HEK293T (cell line): ENCODE measurements at regions not wholly inside any gene's neighbourhood (a gene's known extent, or its start where the extent isn't known, plus 50 kb on each side); places are given as distances from the start of the nearest gene placed in this dataset.

Experiments
- CTCF ChIA-PET: fragments of 350-600 bp; formaldehyde crosslinking; extraction: SDS; loops from one replicate; lab custom pipeline; 2021; ENCODE audit warnings: antibody characterized with exemption, inconsistent platforms; lab: Yijun Ruan, JAX
- POLR2A ChIA-PET: fragments of 350-600 bp; formaldehyde crosslinking; extraction: SDS; loops from one replicate; lab custom pipeline; 2020; ENCODE audit warnings: antibody characterized with exemption, inconsistent platforms; lab: Yijun Ruan, JAX
- DNase-seq: peaks from one replicate; pipeline ENCODE4 v3.0.0; 2012; ENCODE audit warnings: mixed read lengths; ENCODE audit errors: extremely low spot score
- ARNT ChIP-seq: fragments of 450-650 bp; IDR thresholded peaks from 2 replicates; pipeline ENCODE4 v1.6.1; 2017; ENCODE audit warnings: mild to moderate bottlenecking
- BHLHE40 ChIP-seq: fragments of 450-650 bp; IDR thresholded peaks from 2 replicates; pipeline ENCODE4 v1.6.1; 2016; ENCODE audit warnings: mild to moderate bottlenecking, moderate library complexity, borderline replicate concordance
- CTBP1 ChIP-seq: fragments of 450-650 bp; IDR thresholded peaks from 2 replicates; pipeline ENCODE4 v1.6.1; 2016; ENCODE audit warnings: borderline replicate concordance
- ELF4 ChIP-seq: fragments of 450-650 bp; IDR thresholded peaks from 2 replicates; pipeline ENCODE4 v1.6.1; 2017; ENCODE audit warnings: antibody characterized with exemption
- FOXA1 ChIP-seq: fragments of 450-650 bp; IDR thresholded peaks from 2 replicates; pipeline ENCODE4 v1.6.1; 2016; ENCODE audit warnings: mild to moderate bottlenecking
- FOXK2 ChIP-seq: fragments of 450-650 bp; IDR thresholded peaks from 2 replicates; pipeline ENCODE4 v1.6.1; 2016; ENCODE audit warnings: mild to moderate bottlenecking
- FOXM1 ChIP-seq: fragments of 450-650 bp; IDR thresholded peaks from 2 replicates; pipeline ENCODE4 v1.6.1; 2017; ENCODE audit warnings: mild to moderate bottlenecking, borderline replicate concordance
- HDGF ChIP-seq: fragments of 450-650 bp; IDR thresholded peaks from 2 replicates; pipeline ENCODE4 v1.6.1; 2017; ENCODE audit warnings: antibody characterized with exemption, borderline replicate concordance
- L3MBTL2 ChIP-seq: fragments of 450-650 bp; conservative IDR thresholded peaks from 2 replicates; pipeline ENCODE4 v1.6.1; 2016; ENCODE audit warnings: mild to moderate bottlenecking
- LEF1 ChIP-seq: fragments of 450-650 bp; IDR thresholded peaks from 2 replicates; pipeline ENCODE4 v1.6.1; 2017; ENCODE audit warnings: mild to moderate bottlenecking, borderline replicate concordance
- NFRKB ChIP-seq: fragments of 450-650 bp; IDR thresholded peaks from 2 replicates; pipeline ENCODE4 v1.6.1; 2016; ENCODE audit warnings: mild to moderate bottlenecking, moderate library complexity
- SP1 ChIP-seq: fragments of 450-650 bp; IDR thresholded peaks from 2 replicates; pipeline ENCODE4 v1.6.1; 2017
- SUZ12 ChIP-seq: fragments of 450-650 bp; IDR thresholded peaks from 2 replicates; pipeline ENCODE4 v1.6.1; 2016; ENCODE audit warnings: mild to moderate bottlenecking
- TARDBP ChIP-seq: fragments of 450-650 bp; IDR thresholded peaks from 2 replicates; pipeline ENCODE4 v1.6.1; 2016
- ZNF384 ChIP-seq: fragments of 450-650 bp; IDR thresholded peaks from 2 replicates; pipeline ENCODE4 v1.6.1; 2016
- TF ChIP-seq, protein P1 (sequence below): fragments of 450-650 bp; IDR thresholded peaks from 2 replicates; pipeline ENCODE4 v1.6.1; 2016

DNA sequence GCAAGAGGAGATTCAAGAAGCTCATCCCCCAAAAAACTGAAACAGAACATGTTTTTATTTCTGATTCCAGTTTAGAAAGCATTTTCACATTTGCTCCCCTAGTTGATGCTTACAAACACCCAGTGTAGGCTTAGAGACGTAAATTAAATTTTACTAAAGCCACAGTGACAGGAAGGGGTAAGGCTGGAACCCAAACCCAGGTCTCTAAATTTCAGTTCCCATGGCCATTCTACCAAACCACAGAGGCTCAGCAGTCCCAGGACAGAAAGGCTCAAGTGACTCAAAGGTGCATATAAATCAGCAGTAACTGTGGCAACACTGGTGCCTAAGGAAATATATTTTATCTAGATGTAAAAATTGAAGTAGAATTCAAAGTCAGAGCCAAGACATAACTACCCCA is 128.7 kb downstream of the CEP120 start:
- ChIA-PET POLR2A (no interaction called here), CTCF (no interaction called here)
- DNase-seq: no peak
- TF ChIP-seq L3MBTL2: no peak
- TF ChIP-seq HDGF: no peak
- TF ChIP-seq FOXM1: no peak
- TF ChIP-seq FOXK2: no peak
- TF ChIP-seq NFRKB: no peak
- TF ChIP-seq ELF4: no peak
- no peak for TF ChIP-seq ARNT
- no peak for TF ChIP-seq FOXA1
- no peak for TF ChIP-seq CTBP1
- no peak for TF ChIP-seq BHLHE40
- no peak for TF ChIP-seq SUZ12
- no peak for TF ChIP-seq SP1
- no peak for TF ChIP-seq LEF1
- no peak for TF ChIP-seq TARDBP
- TF ChIP-seq ZNF384: no peak
- TF ChIP-seq, protein P1, sequence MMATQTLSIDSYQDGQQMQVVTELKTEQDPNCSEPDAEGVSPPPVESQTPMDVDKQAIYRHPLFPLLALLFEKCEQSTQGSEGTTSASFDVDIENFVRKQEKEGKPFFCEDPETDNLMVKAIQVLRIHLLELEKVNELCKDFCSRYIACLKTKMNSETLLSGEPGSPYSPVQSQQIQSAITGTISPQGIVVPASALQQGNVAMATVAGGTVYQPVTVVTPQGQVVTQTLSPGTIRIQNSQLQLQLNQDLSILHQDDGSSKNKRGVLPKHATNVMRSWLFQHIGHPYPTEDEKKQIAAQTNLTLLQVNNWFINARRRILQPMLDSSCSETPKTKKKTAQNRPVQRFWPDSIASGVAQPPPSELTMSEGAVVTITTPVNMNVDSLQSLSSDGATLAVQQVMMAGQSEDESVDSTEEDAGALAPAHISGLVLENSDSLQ: no peak

- DNase-seq: no peak
- ChIA-PET CTCF (interaction anchor here (0.7 kb wide), 1 partner anchor 125 kb away, joined by 4 read pairs; no protein-coding TSS in a partner anchor), POLR2A (no interaction called here)
- TF ChIP-seq, protein P1: no peak
- no peak for TF ChIP-seq SUZ12
- TF ChIP-seq LEF1: no peak
- TF ChIP-seq TARDBP: no peak
- TF ChIP-seq SP1: no peak
- no peak for TF ChIP-seq CTBP1
- no peak for TF ChIP-seq ELF4
- TF ChIP-seq ZNF384: no peak
- TF ChIP-seq BHLHE40: no peak
Observed at GRCh38 chr5:123289210-123289609, 134.0 kb downstream of the CEP120 start.

GRCh38 chr5:123287881-123288280 is 135.3 kb downstream of the CEP120 start:
- CTCF ChIA-PET: no interaction called here
- POLR2A ChIA-PET: no interaction called here
- no peak for TF ChIP-seq FOXA1
- DNase-seq: no peak

DNA sequence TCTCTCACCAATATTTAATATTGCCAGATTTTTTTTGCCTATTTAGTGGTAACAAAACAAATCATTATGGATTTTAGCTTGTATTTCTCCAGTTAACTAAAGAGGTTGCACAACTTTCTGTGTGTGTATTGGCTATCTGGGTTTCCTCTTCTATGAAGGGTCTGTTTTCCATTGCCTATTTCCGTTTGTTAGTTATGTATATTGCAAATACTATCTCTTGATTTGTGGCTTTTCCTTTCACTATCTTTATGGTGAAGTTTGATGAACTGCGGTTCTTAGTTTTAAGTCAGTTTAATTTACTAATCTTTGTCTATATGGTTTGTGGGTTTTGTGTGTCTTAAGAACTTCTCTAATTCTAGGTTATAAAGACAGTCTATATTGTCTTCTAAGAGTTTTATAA is 136.3 kb downstream of the CEP120 start:
- no peak for DNase-seq
- POLR2A ChIA-PET: no interaction called here
- CTCF ChIA-PET: no interaction called here
- TF ChIP-seq ARNT (no peak), HDGF (no peak), NFRKB (no peak), FOXK2 (no peak), BHLHE40 (no peak), FOXM1 (no peak), ZNF384 (no peak), SUZ12 (no peak), L3MBTL2 (no peak), SP1 (no peak), FOXA1 (no peak), TARDBP (no peak)
- TF ChIP-seq, protein P1: no peak

DNA sequence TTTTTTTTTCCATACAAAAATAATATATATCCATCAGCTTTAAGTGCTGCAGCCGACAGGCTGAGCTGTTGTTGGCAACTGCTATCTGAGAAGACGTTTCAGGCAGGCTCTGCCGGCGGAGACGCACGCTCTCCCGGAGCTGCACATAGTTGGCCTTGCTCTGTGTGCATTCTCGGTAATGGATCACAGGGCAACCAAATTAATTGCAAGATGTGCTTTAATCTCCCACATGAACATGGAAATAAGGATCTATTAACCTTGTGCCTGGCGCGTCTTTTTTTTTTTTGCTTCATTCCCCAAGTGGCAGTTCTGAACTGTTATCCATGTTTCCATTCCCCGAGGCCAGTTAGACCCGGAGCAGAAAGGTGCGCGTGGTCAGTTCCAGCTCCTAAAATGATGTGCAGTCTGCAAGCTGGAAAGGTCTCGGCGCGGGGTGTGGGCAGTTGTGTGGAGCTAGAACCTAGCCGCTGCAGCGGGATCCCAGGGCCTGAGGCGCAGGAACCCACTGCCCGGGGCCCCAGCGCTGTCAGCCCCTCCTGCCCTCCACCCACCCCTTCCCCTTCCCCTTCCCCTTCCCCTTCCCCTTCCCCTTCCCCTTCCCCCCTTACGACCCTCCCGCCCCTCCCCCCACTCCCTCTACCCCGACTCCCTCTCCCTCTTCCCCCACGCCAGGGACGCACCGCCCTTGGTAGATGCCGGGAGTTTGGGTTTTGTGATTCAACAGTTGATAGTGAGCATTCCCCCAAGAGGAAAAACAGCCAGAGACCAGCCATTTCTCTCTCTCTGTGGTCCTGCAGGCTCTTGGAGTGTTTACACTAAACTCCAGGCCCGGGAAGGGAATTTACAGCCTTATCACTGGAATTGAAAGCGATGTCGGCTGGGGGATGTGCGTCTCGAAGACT is 137.8 kb downstream of the CEP120 start:
- peak; percentile 60 for DNase-seq
- ChIA-PET POLR2A (interaction anchor here (1.1 kb wide), 1 partner anchor 196 kb away, joined by 3 read pairs; the partner anchor contains the start of gene PRDM6), CTCF (interaction anchor here (1.4 kb wide), 1 partner anchor 11 kb away, joined by 3 read pairs; no protein-coding TSS in a partner anchor)
- TF ChIP-seq FOXM1: no peak
- no peak for TF ChIP-seq FOXK2
- no peak for TF ChIP-seq ZNF384
- TF ChIP-seq SP1: no peak
- no peak for TF ChIP-seq HDGF
- TF ChIP-seq, protein P1: peak; percentile 63
- TF ChIP-seq L3MBTL2: peak; percentile 43
- no peak for TF ChIP-seq BHLHE40
- no peak for TF ChIP-seq SUZ12
- no peak for TF ChIP-seq NFRKB

GRCh38 chr5:123283499-123283898 is 139.7 kb downstream of the CEP120 start:
- ChIA-PET CTCF (interaction anchor here (0.7 to 1.4 kb wide), 2 partner anchors 9 to 214 kb away, joined by 3 read pairs; no protein-coding TSS in a partner anchor), POLR2A (no interaction called here)
- TF ChIP-seq CTBP1: 0 out of 2 replicates have a peak, but pooled peaks have one; percentile 14
- TF ChIP-seq L3MBTL2: no peak
- no peak for TF ChIP-seq FOXM1
- no peak for TF ChIP-seq SUZ12
- TF ChIP-seq TARDBP: no peak
- TF ChIP-seq, protein P1: peak; percentile 79
- no peak for TF ChIP-seq FOXK2
- no peak for DNase-seq
